ENCODE measurements at regions not wholly inside any gene's neighbourhood (a gene's known extent, or its start where the extent isn't known, plus 50 kb on each side); places are given as distances from the start of the nearest gene placed in this dataset.

DNA sequence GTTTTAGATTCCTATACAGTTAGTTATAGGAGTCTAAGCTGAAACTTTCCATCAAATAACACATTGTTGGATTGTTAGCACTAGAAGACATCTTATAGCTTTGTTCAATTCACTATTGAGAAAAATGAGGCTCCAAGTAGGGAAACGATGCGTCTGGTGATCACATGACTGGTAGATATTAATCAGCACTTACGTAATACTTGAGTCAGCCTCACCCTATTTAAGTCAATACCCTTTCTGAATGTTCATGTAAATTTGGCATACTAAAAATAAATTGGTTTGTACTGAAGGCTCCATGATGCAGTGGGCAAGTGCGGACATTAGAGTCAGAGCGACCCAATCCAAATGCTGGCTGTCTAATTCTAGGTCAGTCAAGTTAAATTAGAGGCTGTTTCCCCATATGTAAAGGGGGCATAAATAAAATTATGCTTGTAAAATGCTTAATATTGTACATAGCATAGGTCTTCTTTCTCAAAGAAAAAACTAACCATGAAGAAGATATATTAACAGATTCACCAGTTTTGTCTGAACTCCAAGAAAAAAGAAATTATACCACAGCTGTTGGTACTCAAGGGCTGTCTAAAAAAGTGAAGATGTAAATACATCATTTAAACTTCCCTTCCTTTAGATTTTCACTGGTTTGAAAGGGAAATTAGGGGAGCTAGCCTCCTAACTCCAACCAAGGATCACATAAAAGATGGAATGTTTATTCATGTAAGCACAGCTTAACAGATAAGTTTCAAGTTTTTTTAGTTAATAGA is 406.6 kb upstream of the TLE4 start:
- DNase-seq (ENCODE audit: low read depth in 4 of 4, low spot score in 3 of 4), result no peak

DNA sequence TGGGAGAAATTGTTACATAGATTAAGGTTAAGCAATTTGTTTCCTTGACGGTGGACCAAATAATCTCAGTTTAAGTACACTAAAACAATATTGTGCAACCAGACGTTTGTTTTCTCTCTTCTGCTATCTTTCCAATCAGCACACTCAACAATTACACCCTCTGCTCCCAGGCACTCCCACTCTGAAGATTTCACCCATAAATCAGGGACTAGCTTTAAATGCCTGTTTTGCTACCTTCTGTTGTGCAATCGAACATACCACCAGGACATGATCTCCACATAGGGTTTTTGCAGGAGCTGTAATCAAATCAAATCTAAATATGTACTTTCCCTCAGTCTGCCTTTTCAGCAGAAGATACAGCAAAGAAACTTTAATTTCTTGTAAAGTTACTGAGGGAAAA is 405.8 kb upstream of the TLE4 start:
- no peak for DNase-seq (ENCODE audit: low read depth in 4 of 4, low spot score in 3 of 4)

- no peak for DNase-seq (ENCODE audit: low read depth in 4 of 4, low spot score in 3 of 4)
Measured at GRCh38 chr9:79170643-79171042, 401.1 kb upstream of the TLE4 start.

- no peak for DNase-seq (ENCODE audit: low read depth in 4 of 4, low spot score in 3 of 4)
Measured at GRCh38 chr9:79173932-79174331, 397.8 kb upstream of the TLE4 start.

- DNase-seq (ENCODE audit: low read depth in 4 of 4, low spot score in 3 of 4), result no peak
Measured at GRCh38 chr9:79176014-79176697, 395.6 kb upstream of the TLE4 start.

DNA sequence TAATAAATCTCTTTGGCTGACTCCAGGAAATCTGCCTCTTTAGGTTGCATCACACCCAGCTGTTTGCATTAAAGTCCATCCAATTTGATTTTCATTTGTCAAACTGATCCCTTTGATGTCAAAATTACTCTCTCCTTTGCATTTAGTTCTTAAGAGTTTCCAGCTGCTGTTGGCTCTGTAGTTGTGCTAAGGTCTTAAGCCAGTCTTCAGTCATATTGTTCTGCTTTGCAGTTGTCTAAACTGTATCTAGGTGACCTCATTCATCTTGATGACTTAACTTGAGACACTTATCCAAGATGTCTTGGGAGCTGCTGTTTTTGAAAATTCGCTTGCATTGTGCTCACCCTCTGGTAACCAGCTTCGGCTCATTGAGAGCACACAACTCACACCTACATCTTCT is 386.9 kb upstream of the TLE4 start:
- no peak for DNase-seq (ENCODE audit: low read depth in 4 of 4, low spot score in 3 of 4)

DNA sequence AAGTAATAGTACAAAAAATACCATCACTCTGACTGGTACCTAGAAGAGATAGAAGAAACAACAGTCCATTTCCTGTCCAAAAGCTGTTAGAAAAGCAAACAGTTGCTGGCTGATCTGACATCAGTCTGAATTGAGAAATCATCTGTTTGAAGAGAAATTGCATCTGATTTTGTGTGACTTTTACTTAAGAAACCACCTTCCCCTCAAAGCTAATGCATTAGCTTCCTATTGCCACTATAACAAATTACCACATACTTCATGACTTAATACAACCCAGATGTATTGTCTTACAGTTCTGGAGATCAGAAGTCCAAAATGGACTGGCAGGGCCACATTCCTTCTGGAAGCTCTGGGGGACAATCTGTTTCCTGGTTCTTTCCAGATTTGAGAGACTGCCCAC is 385.9 kb upstream of the TLE4 start:
- DNase-seq (ENCODE audit: low read depth in 4 of 4, low spot score in 3 of 4), result no peak

DNA sequence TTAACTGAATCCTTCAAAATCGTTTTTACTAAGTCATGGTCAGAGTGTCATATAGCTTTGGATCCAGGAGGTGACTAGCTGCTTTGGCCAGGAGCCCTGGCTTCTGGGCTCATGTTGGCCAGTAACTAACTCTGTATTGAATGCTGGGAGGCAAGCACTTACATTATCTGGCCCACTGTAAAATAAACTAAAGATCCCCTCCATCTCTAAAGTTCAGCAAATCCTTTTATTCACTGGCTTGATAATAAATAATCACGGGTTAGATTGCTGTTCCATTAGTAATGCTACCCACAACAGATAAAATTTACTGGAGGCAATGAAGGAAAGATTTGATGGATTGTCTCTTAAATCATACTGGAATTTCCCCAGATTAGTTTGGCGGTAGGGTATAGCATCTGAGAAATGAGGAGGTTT is 382.2 kb upstream of the TLE4 start:
- DNase-seq (ENCODE audit: low read depth in 4 of 4, low spot score in 3 of 4), result no peak

DNA sequence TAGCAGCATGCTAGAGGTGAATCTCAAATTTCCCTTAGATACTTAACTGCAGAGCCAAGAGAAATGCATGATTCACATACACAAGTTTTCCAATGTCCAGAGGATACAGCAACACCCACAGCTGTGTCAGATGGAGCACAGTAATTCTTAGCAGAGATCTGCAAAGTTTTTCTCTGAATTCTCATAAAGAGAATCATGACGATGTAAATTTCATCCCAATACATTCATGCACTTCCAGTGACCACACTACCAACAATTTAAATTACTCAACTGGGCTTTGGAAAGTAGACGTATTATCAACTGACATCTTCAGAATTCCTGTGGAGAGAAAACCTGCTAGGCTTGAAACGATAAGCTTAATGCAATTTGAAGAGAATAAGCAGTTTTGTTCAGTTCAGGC is 378.8 kb upstream of the TLE4 start:
- no peak for DNase-seq (ENCODE audit: low read depth in 4 of 4, low spot score in 3 of 4)

GRCh38 chr9:79193501-79194223 is 378.1 kb upstream of the TLE4 start:
- DNase-seq (ENCODE audit: low read depth in 4 of 4, low spot score in 3 of 4), result no peak

DNA sequence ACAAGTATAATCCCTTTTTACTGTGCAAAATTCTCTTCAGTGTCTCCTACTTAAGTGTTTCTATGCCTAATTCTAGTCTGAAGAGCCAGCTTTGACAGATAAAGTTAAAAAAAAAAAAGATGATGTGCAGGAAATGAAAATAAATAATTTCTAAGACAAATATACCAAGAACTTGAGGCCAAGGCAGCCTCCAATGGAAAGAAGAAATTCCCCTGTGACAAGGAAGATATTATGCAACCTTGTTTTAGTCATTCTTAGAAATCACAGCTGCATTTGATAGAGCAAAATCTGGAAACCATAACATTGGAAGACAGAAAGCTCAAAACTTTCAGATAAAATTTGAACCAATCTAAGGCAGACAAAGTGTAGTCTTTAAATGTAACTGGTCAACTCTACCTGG is 375.9 kb upstream of the TLE4 start:
- no peak for DNase-seq (ENCODE audit: low read depth in 4 of 4, low spot score in 3 of 4)

- DNase-seq (ENCODE audit: low read depth in 4 of 4, low spot score in 3 of 4), result no peak
Measured at GRCh38 chr9:79196606-79197005, 375.2 kb upstream of the TLE4 start.

DNA sequence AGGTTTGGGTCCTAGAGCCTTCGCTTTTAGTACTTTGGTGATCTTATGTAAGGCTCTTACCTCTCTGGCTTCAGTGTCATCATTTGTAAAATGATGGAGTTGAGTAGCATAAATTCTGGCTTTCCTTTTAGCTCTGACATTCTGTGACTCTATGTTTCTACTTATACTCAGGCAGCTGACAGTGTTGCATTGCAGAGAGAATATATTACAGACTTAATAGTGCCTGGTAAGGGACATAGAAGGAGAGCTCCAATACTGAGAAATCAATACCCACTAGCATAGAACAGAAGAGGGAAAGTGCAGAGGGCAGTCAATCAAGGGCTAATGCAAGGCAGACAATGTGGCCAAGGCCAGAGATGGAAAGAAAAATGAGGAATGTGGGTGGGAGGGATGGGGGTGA is 371.4 kb upstream of the TLE4 start:
- DNase-seq (ENCODE audit: low read depth in 4 of 4, low spot score in 3 of 4), result no peak

DNA sequence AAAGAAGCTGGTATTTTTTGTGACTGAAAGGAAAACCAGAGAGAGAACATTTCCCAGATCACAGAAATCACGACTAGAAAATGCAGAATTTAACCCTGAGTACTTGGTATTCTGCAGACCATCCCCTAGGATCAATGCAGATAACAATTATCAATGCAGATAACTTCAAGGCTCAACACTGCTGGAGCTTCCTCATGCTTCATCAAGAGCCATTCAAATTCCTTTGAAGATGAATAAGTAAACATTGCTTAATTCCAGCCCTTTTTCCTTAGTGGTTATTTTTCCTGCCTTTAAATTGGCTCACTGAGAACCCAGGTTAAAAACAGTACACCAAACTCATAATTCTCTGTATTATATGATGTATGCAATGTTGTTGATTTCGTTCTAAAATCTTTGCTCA is 370.1 kb upstream of the TLE4 start:
- DNase-seq (ENCODE audit: low read depth in 4 of 4, low spot score in 3 of 4), result no peak

- DNase-seq (ENCODE audit: low read depth in 4 of 4, low spot score in 3 of 4), result no peak
Measured at GRCh38 chr9:79208791-79209396, 362.9 kb upstream of the TLE4 start.

DNA sequence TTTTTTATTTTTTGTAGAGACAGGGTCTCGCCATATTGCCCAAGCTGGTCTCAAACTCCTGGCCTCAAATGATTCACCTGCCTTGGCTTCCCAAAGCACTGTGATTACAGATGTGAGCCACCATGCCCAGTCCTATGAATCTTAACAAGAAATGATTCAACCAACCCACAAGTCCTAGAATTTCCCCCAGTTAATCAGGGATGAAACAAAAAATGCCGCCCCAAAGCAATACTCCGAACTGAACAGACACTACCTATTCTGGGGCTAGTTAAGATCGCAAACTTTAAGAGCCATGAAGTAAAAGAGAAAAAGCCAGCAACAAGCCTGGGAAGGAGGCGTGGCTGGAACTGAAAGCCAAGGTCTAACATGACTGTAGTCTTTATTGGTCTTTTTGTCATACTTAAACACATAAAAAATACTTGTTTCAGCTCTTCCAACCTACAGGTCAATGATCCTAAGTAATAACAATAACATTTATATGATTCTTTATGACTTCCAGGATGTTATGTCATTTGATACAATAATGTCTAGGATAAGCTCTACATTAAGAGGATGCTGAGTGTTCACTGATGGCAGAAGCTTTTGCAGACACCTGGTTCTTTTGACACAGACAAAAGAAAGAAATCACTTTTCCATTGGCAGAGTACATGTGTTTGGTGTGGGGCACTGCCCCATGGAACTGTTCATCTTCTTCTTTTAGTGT is 361.1 kb upstream of the TLE4 start:
- DNase-seq (ENCODE audit: low read depth in 4 of 4, low spot score in 3 of 4), result no peak

- DNase-seq (ENCODE audit: low read depth in 4 of 4, low spot score in 3 of 4), result no peak
Measured at GRCh38 chr9:79213417-79214125, 358.2 kb upstream of the TLE4 start.

- no peak for DNase-seq (ENCODE audit: low read depth in 4 of 4, low spot score in 3 of 4)
Measured at GRCh38 chr9:79215821-79216220, 355.9 kb upstream of the TLE4 start.

DNA sequence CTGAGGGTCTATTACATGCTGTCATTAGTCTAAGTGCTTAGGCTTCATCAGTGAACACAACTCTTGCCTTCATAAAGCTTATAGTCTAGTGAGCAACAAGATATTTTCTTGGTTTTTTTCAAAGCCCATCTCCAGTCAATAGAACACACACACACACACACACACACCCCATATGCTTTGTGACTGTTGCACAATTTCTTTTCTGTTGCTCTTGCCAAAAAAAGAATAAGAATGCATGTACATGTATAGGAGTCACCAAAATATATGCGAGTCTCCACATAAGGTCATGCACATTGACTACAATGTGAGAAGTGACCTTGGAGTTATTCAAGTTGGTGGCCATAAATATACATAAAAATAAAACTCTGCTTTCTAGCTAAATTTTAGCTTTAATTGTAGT is 351.5 kb upstream of the TLE4 start:
- DNase-seq (ENCODE audit: low read depth in 4 of 4, low spot score in 3 of 4), result no peak

DNA sequence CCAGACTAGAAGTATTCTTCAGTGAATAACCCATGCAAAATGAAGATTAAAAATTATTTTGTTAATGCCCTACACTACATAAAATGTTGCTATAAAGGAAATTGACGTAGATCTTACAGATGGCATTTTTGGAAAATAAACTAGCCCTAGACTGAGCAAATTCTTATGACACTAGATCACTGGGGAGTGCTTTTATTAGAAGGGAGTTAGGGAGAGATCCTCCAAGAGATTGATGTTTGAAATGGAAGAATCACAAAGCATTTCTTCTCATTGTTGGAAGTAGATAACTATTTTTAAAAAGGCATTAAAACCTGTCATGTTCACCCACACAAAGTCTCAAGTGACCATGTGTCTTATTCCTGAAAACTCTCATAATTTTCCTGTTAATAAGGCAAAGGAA is 351.1 kb upstream of the TLE4 start:
- DNase-seq (ENCODE audit: low read depth in 4 of 4, low spot score in 3 of 4), result no peak

All from left renal pelvis (tissue), 4 donors.